ENCODE measurements at regions not wholly inside any gene's neighbourhood (a gene's known extent, or its start where the extent isn't known, plus 50 kb on each side); places are given as distances from the start of the nearest gene placed in this dataset.
"Not testable (repeated sequence)": the region's sequence is repeated elsewhere in the genome, so short reads cannot be mapped to it uniquely, and the experiment has no call there.

DNA sequence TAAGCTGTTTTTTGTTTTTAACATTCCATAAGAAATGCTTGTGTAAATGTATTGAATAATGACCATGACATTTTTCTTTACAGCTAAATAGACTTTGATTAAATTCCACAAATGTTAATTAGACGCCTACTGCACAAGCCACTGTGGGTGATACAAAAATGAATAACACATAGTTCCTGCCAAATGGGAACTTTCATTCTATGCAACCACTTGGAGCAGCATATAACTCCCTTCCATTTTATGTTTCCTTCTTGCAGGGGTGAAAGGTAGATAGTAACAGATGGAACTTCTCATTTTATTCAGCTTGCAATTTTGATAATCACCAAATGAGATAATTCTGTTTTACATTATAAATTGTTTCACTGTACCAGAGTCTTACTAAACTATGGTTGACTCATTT, 70.0 kb upstream of the THUMPD2 start:
- peaks cover 0 to 15% of the 10 kb centered on the region in 2 donors for H3K4me1 ChIP-seq (ENCODE audit: control insufficient read depth in 1 of 2, insufficient read depth in 2 of 2, low read length in 2 of 2)
- H3K27me3 ChIP-seq (ENCODE audit: low read depth, low read length) = no peaks in the 10 kb centered on the region

DNA sequence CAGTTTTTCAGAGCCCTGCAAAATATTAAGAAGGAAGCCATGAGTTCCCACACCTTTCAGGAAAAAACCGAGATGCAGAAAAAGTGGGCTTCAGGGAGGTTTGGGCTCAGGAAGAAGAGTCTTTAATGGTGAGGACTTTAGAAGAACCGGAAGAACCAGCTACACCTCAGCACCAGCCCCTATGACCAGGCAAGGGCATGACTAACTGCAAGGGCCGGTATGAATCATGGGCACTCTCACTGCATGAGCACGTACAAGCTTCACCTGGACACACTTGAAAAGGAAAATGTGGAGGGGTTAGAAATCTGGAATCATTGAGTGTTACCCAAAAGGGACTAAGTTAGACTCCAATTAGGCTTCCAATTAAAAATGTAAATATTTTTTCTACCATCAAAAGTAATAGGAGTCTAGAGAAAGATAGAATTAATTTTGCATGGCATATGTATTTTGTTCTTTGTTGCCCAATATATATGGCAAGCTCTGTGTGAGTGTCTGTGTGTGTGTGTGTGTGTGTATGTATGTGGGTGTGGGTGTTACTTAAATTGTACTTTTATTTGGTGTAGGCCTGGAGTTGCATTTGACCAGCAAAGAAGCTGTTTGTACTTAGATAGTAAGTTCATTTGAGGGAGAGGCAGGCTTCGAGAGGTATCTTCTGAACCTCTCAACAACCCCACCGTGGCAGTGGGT, 66.5 kb upstream of the THUMPD2 start:
- Histone ChIP-seq H3K36me3 (ENCODE audit: control insufficient read depth in 1 of 2, insufficient read depth in 2 of 2, low read length in 2 of 2) (no peaks in the 10 kb centered on the region), H3K4me1 (ENCODE audit: control insufficient read depth in 1 of 2, insufficient read depth in 2 of 2, low read length in 2 of 2) (no peaks in the 10 kb centered on the region), H3K27ac (ENCODE audit: low read length) (no peak overlapping the region), H3K27me3 (ENCODE audit: low read depth, low read length) (no peaks in the 10 kb centered on the region), H3K9me3 (ENCODE audit: control insufficient read depth in 1 of 2, low read length in 2 of 2) (no peaks in the 10 kb centered on the region), H3K4me3 (ENCODE audit: low read depth in 1 of 2, low read length in 2 of 2) (no peak overlapping the region)

More for the DNA sequence above, 70.0 kb upstream of the THUMPD2 start:
- Histone ChIP-seq H3K27ac (ENCODE audit: low read length) (no peak overlapping the region), H3K9me3 (ENCODE audit: control insufficient read depth in 1 of 2, low read length in 2 of 2) (no peaks in the 10 kb centered on the region), H3K36me3 (ENCODE audit: control insufficient read depth in 1 of 2, insufficient read depth in 2 of 2, low read length in 2 of 2) (no peaks in the 10 kb centered on the region), H3K4me3 (ENCODE audit: low read depth in 1 of 2, low read length in 2 of 2) (no peak overlapping the region)

DNA sequence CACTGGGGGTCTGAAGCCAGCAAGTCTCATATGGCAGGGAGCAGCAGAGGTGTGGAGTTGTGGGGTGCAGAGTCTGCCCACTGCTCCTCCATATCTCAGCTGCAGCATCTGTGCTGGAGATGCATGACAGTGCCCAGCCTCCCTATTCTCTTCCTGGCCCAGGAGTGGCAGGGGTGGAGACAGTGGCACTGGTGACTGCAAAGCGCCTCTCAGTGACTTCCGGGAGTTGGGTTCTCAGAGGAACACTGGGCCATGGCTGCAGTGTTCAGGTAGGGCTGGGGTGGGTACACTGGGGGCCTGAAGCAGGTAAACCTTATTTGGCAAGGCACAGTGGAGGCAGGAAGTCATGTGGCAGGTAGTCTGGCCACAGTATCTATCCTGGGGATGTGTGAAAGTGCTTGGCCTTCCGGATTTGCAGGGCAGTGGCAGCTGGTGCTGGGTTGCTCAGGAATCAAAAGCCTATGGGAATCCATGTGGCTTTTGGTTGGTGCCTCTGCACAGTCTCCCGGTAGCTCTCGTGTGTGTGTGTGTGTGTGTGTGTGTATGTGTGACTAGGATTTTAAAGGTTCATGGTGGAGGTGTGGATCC, 60.3 kb upstream of the THUMPD2 start:
- Histone ChIP-seq H3K9me3 (ENCODE audit: control insufficient read depth in 1 of 2, low read length in 2 of 2) (peaks cover 6 to 9% of the 10 kb centered on the region in 2 donors), H3K36me3 (ENCODE audit: control insufficient read depth in 1 of 2, insufficient read depth in 2 of 2, low read length in 2 of 2) (no peaks in the 10 kb centered on the region), H3K4me3 (ENCODE audit: low read depth in 1 of 2, low read length in 2 of 2) (no peak overlapping the region), H3K27me3 (ENCODE audit: low read depth, low read length) (no peaks in the 10 kb centered on the region), H3K27ac (ENCODE audit: low read length) (no peak overlapping the region), H3K4me1 (ENCODE audit: control insufficient read depth in 1 of 2, insufficient read depth in 2 of 2, low read length in 2 of 2) (no peaks in the 10 kb centered on the region)

DNA sequence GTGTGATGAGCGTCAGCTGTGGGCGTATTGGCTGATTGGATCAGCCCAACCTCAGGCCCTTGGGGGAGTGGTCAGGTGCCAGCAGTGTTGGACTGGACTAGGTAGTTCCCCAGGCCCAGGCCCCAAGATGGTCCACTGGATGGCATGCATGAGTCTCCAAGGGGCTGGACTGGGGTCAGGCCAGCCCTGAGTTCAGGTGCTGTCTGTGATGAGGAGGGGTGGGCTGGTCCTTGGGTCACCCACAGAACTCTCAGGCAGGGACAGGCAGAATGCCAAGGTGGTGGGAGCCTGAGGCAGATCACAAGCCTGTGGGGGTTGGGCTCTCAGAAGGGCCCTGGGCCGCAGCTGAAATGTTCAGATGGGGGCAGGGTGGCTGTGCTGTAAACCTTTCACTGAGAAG, 59.5 kb upstream of the THUMPD2 start:
- no peaks in the 10 kb centered on the region for H3K36me3 ChIP-seq (ENCODE audit: control insufficient read depth in 1 of 2, insufficient read depth in 2 of 2, low read length in 2 of 2)
- H3K9me3 ChIP-seq (ENCODE audit: control insufficient read depth in 1 of 2, low read length in 2 of 2) = peaks cover 6 to 9% of the 10 kb centered on the region in 2 donors
- H3K27ac ChIP-seq (ENCODE audit: low read length) = no peak overlapping the region
- no peak overlapping the region for H3K4me3 ChIP-seq (ENCODE audit: low read depth in 1 of 2, low read length in 2 of 2)
- no peaks in the 10 kb centered on the region for H3K27me3 ChIP-seq (ENCODE audit: low read depth, low read length)
- H3K4me1 ChIP-seq (ENCODE audit: control insufficient read depth in 1 of 2, insufficient read depth in 2 of 2, low read length in 2 of 2) = no peaks in the 10 kb centered on the region

DNA sequence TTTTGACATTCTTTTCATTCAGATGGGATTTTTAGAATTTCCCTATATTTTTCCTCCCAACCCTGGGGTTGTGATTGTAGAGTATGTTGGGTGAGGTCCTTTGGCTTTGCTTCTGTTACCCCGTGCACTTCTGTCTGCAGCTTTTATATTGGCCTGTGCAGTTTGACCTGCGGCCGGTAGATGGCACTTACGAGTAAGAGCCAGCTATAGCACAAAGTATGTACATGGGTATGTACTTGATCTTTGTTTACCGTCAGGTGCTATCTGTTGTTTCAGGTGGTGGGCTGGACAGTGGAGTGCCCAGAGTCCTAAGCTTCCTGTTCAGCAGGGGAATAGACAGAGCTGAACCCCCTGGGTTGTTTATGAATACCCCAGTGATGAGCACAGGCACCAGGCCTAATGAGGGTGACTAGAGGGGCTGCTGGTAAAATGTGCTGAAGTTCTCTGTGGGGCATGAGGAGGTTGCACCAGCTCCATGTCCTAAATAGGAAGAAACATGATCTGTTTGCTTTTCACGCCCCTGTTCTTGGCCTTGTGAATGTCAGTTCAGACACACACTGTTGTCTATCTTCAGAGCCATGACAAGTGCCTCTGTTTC, 58.9 kb upstream of the THUMPD2 start:
- Histone ChIP-seq H3K9me3 (ENCODE audit: control insufficient read depth in 1 of 2, low read length in 2 of 2) (peaks cover 6 to 9% of the 10 kb centered on the region in 2 donors), H3K4me1 (ENCODE audit: control insufficient read depth in 1 of 2, insufficient read depth in 2 of 2, low read length in 2 of 2) (no peaks in the 10 kb centered on the region), H3K27ac (ENCODE audit: low read length) (no peak overlapping the region), H3K27me3 (ENCODE audit: low read depth, low read length) (no peaks in the 10 kb centered on the region), H3K4me3 (ENCODE audit: low read depth in 1 of 2, low read length in 2 of 2) (no peak overlapping the region), H3K36me3 (ENCODE audit: control insufficient read depth in 1 of 2, insufficient read depth in 2 of 2, low read length in 2 of 2) (no peaks in the 10 kb centered on the region)

DNA sequence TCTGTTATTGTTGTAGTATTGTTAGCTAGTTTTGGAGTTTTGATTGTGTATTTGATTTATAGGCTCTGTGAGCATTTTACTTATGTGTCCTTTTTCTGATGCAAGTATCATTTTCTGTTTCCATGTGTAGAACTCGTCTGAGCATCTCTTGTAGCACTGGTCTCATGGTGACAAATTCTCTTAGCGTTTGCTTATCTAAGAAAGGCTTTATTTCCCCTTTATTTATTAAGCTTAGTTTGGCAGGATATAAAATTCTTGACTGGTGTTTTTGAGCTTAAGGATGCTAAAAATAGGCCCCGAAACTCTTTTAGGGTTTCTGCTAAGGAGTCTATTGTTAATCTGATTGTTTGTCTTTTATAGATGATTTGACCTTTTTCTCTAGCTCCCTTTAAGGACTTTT, 57.6 kb upstream of the THUMPD2 start:
- Histone ChIP-seq H3K27ac (ENCODE audit: low read length) (no peak overlapping the region), H3K4me1 (ENCODE audit: control insufficient read depth in 1 of 2, insufficient read depth in 2 of 2, low read length in 2 of 2) (no peaks in the 10 kb centered on the region), H3K9me3 (ENCODE audit: control insufficient read depth in 1 of 2, low read length in 2 of 2) (peaks cover 6 to 9% of the 10 kb centered on the region in 2 donors), H3K27me3 (ENCODE audit: low read depth, low read length) (no peaks in the 10 kb centered on the region), H3K4me3 (ENCODE audit: low read depth in 1 of 2, low read length in 2 of 2) (no peak overlapping the region), H3K36me3 (ENCODE audit: control insufficient read depth in 1 of 2, insufficient read depth in 2 of 2, low read length in 2 of 2) (no peaks in the 10 kb centered on the region)

DNA sequence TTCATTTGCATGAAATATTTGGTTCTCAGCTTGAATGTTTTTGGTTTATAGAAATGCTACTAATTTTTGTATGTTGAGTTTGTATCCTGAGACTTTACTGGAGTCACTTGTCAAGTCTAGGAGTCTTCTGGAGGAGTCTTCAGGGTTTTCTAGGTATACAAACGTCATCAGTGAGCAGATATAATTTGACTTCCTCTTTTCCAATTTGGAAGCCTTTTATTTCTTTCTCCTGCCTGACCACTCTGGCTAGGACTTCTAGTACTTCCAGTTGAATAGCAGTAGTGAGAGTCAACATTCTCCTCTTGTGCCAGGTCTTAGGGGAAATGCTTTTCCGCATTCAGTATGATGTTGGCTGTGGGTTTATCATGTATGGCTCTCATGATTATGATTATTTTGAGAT, 55.4 kb upstream of the THUMPD2 start:
- Histone ChIP-seq H3K4me3 (ENCODE audit: low read depth in 1 of 2, low read length in 2 of 2) (no peak overlapping the region), H3K27me3 (ENCODE audit: low read depth, low read length) (no peaks in the 10 kb centered on the region), H3K27ac (ENCODE audit: low read length) (no peak overlapping the region), H3K4me1 (ENCODE audit: control insufficient read depth in 1 of 2, insufficient read depth in 2 of 2, low read length in 2 of 2) (no peaks in the 10 kb centered on the region), H3K9me3 (ENCODE audit: control insufficient read depth in 1 of 2, low read length in 2 of 2) (peaks cover 6 to 9% of the 10 kb centered on the region in 2 donors), H3K36me3 (ENCODE audit: control insufficient read depth in 1 of 2, insufficient read depth in 2 of 2, low read length in 2 of 2) (no peaks in the 10 kb centered on the region)

DNA sequence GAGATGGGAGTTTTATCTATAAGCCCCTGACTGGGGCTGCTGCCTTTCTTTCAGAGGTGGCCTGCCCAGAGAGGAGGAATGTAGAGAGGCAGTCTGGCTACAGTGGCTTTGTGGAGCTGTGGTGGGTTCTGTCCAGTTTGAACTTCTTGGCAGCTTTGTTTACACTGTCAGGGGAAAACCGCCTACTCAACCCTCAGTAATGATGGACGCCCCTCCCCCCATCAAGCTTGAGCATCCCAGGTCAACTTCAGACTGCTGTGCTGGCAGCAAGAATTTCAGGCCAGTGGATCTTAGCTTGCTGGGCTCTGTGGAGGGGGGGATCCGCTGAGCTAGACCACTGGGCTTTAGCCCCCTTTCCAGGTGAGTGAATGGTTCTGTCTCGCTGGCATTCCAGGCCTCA, 51.6 kb upstream of the THUMPD2 start:
- H3K27me3 ChIP-seq (ENCODE audit: low read depth, low read length); H3K4me1 ChIP-seq (ENCODE audit: control insufficient read depth in 1 of 2, insufficient read depth in 2 of 2, low read length in 2 of 2); H3K9me3 ChIP-seq (ENCODE audit: control insufficient read depth in 1 of 2, low read length in 2 of 2); H3K27ac ChIP-seq (ENCODE audit: low read length); H3K36me3 ChIP-seq (ENCODE audit: control insufficient read depth in 1 of 2, insufficient read depth in 2 of 2, low read length in 2 of 2); H3K4me3 ChIP-seq (ENCODE audit: low read depth in 1 of 2, low read length in 2 of 2): not testable (repeated sequence)

Measured in muscle layer of duodenum (tissue), 2 donors.